A673 (cell line): ENCODE measurements at regions not wholly inside any gene's neighbourhood (a gene's known extent, or its start where the extent isn't known, plus 50 kb on each side); places are given as distances from the start of the nearest gene placed in this dataset.

Source experiments
- EZH2 ChIP-seq: fragments of 200-600 bp; sonication (generic); IDR thresholded peaks from 2 replicates; pipeline ENCODE4 v1.6.1; 2017; ENCODE audit warnings: borderline replicate concordance, low read depth, mild to moderate bottlenecking, mixed read lengths, antibody characterized with exemption, low read length; ENCODE audit not compliant: poor library complexity, severe bottlenecking
- TF ChIP-seq, protein P1 (sequence below): fragments of 300-800, 200-600 bp; sonication (generic); conservative IDR thresholded peaks from 2 replicates; pipeline ENCODE4 v1.5.1; 2017; ENCODE audit warnings: low read depth, mild to moderate bottlenecking, antibody characterized with exemption, low read length, moderate library complexity, mixed read lengths

DNA sequence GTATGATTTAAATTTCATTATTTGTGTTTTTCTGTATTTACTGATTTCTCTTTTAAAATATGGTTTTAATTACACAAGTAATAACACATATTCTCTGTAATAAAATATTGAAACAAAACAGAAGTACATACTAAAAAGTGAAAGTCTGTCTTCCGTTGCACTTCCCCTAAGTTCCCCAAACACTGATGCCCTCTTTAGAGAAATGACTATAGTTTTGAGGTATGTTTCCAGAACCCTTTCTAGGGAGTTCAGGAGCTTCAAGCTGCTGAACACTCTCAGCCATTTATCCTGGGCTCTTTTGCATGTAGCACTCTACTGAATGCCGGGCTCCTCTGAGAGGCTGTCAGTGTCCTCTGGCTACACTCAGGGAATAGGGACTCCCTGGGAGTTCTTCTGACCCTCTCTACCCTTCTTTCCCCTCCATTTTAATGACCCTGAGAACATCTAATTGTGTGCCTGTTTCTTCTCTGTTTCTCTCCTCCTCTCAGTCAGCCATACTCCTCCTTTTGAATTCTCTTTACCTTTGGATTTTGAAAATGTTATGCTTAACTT, 60.4 kb upstream of the KCNAB1 start:
- TF ChIP-seq, protein P1, sequence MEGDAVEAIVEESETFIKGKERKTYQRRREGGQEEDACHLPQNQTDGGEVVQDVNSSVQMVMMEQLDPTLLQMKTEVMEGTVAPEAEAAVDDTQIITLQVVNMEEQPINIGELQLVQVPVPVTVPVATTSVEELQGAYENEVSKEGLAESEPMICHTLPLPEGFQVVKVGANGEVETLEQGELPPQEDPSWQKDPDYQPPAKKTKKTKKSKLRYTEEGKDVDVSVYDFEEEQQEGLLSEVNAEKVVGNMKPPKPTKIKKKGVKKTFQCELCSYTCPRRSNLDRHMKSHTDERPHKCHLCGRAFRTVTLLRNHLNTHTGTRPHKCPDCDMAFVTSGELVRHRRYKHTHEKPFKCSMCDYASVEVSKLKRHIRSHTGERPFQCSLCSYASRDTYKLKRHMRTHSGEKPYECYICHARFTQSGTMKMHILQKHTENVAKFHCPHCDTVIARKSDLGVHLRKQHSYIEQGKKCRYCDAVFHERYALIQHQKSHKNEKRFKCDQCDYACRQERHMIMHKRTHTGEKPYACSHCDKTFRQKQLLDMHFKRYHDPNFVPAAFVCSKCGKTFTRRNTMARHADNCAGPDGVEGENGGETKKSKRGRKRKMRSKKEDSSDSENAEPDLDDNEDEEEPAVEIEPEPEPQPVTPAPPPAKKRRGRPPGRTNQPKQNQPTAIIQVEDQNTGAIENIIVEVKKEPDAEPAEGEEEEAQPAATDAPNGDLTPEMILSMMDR, result no peak
- no peak for TF ChIP-seq EZH2
